ENCODE measurements at regions not wholly inside any gene's neighbourhood (a gene's known extent, or its start where the extent isn't known, plus 50 kb on each side); places are given as distances from the start of the nearest gene placed in this dataset.

- H3K4me3 Mint-ChIP-seq, result no peak overlapping the region
- Histone ChIP-seq H3K27ac (ENCODE audit: low read length) (no peak overlapping the region), H3K36me3 (ENCODE audit: control insufficient read depth in 2 of 2, extremely low read depth in 1 of 2, insufficient read depth in 1 of 2, low read length in 1 of 2) (no peaks in the 10 kb centered on the region), H3K9me3 (no peaks in the 10 kb centered on the region), H3K4me3 (ENCODE audit: control insufficient read depth in 1 of 2, extremely low read depth in 1 of 2, low read length in 1 of 2) (no peak overlapping the region), H3K4me1 (ENCODE audit: control insufficient read depth in 1 of 2, extremely low read depth in 1 of 2, insufficient read depth in 2 of 2, low read length in 2 of 2) (no peaks in the 10 kb centered on the region), H3K27me3 (replicated peaks in 1 of 2; ENCODE audit: control insufficient read depth in 2 of 2, extremely low read depth in 1 of 2, insufficient read depth in 2 of 2, low read length in 1 of 2) (peaks cover 0 to 7% of the 10 kb centered on the region in 2 experiments)
- ATAC-seq (replicated peaks in 1 of 4) (no peak), DNase-seq (no peak)
- H3K4me1 Mint-ChIP-seq, result no peaks in the 10 kb centered on the region
- no peaks in the 10 kb centered on the region for H3K36me3 Mint-ChIP-seq
- POLR2A ChIA-PET, result no interaction called here
- peaks cover 9 to 17% of the 10 kb centered on the region in 2 donors for H3K27me3 Mint-ChIP-seq
- peaks cover 0 to 5% (median 0%) of the 10 kb centered on the region in 3 donors for H3K9me3 Mint-ChIP-seq
- no peak overlapping the region for H3K27ac Mint-ChIP-seq
- 77% methylated on average over 6 of the region's 11 CpGs for WGBS (ENCODE audit: insufficient coverage)
- CTCF ChIA-PET, result no interaction called here
Observed at GRCh38 chr1:90494748-90495282, 222.3 kb downstream of the BARHL2 start.

- Histone ChIP-seq H3K36me3 (ENCODE audit: control insufficient read depth in 2 of 2, extremely low read depth in 1 of 2, insufficient read depth in 1 of 2, low read length in 1 of 2) (no peaks in the 10 kb centered on the region), H3K4me3 (ENCODE audit: control insufficient read depth in 1 of 2, extremely low read depth in 1 of 2, low read length in 1 of 2) (no peak overlapping the region), H3K27me3 (replicated peaks in 1 of 2; ENCODE audit: control insufficient read depth in 2 of 2, extremely low read depth in 1 of 2, insufficient read depth in 2 of 2, low read length in 1 of 2) (no peaks in the 10 kb centered on the region), H3K4me1 (ENCODE audit: control insufficient read depth in 1 of 2, extremely low read depth in 1 of 2, insufficient read depth in 2 of 2, low read length in 2 of 2) (no peaks in the 10 kb centered on the region), H3K27ac (ENCODE audit: low read length) (no peak overlapping the region), H3K9me3 (no peaks in the 10 kb centered on the region)
- ChIA-PET CTCF (no interaction called here), POLR2A (no interaction called here)
- DNase-seq (no peak), ATAC-seq (replicated peaks in 1 of 4) (no peak)
- Mint-ChIP-seq H3K4me3 (no peak overlapping the region), H3K27me3 (peaks cover 0 to 2% of the 10 kb centered on the region in 2 donors), H3K36me3 (no peaks in the 10 kb centered on the region), H3K27ac (no peak overlapping the region), H3K9me3 (no peaks in the 10 kb centered on the region), H3K4me1 (no peaks in the 10 kb centered on the region)
- 60% methylated on average over 1 of the region's 5 CpGs for WGBS (ENCODE audit: insufficient coverage)
Observed at GRCh38 chr1:90488451-90488850, 228.7 kb downstream of the BARHL2 start.

- Histone ChIP-seq H3K27ac (ENCODE audit: low read length) (no peak overlapping the region), H3K9me3 (no peaks in the 10 kb centered on the region), H3K4me1 (ENCODE audit: control insufficient read depth in 1 of 2, extremely low read depth in 1 of 2, insufficient read depth in 2 of 2, low read length in 2 of 2) (no peaks in the 10 kb centered on the region), H3K36me3 (ENCODE audit: control insufficient read depth in 2 of 2, extremely low read depth in 1 of 2, insufficient read depth in 1 of 2, low read length in 1 of 2) (no peaks in the 10 kb centered on the region), H3K4me3 (ENCODE audit: control insufficient read depth in 1 of 2, extremely low read depth in 1 of 2, low read length in 1 of 2) (no peak overlapping the region), H3K27me3 (replicated peaks in 1 of 2; ENCODE audit: control insufficient read depth in 2 of 2, extremely low read depth in 1 of 2, insufficient read depth in 2 of 2, low read length in 1 of 2) (no peaks in the 10 kb centered on the region)
- DNase-seq (no peak), ATAC-seq (replicated peaks in 1 of 4) (no peak)
- Mint-ChIP-seq H3K4me1 (no peaks in the 10 kb centered on the region), H3K36me3 (no peaks in the 10 kb centered on the region), H3K27me3 (no peaks in the 10 kb centered on the region), H3K27ac (no peak overlapping the region), H3K9me3 (no peaks in the 10 kb centered on the region), H3K4me3 (no peak overlapping the region)
- POLR2A ChIA-PET, result interaction anchor here in 1 of 2 donors (0.6 kb wide), 1 partner anchor 728 kb away, joined by 3 read pairs; no protein-coding TSS in a partner anchor
- WGBS (ENCODE audit: insufficient coverage), result no CpG with 5 or more reads among the region's 3 CpGs
- CTCF ChIA-PET, result no interaction called here
Observed at GRCh38 chr1:90486996-90487395, 230.1 kb downstream of the BARHL2 start.

- no peak overlapping the region for H3K4me3 Mint-ChIP-seq
- no peaks in the 10 kb centered on the region for H3K9me3 ChIP-seq
- WGBS (ENCODE audit: insufficient coverage), result no CpG with 5 or more reads among the region's 1 CpG
- CTCF ChIA-PET, result no interaction called here
- H3K4me3 ChIP-seq (ENCODE audit: control insufficient read depth in 1 of 2, extremely low read depth in 1 of 2, low read length in 1 of 2), result no peak overlapping the region
- no peak overlapping the region for H3K27ac ChIP-seq (ENCODE audit: low read length)
- H3K27me3 Mint-ChIP-seq, result no peaks in the 10 kb centered on the region
- DNase-seq (no peak), ATAC-seq (replicated peaks in 1 of 4) (no peak)
- no peak overlapping the region for H3K27ac Mint-ChIP-seq
- no peaks in the 10 kb centered on the region for H3K36me3 ChIP-seq (ENCODE audit: control insufficient read depth in 2 of 2, extremely low read depth in 1 of 2, insufficient read depth in 1 of 2, low read length in 1 of 2)
- POLR2A ChIA-PET, result interaction anchor here (0.6 kb wide), 2 partner anchors 11 to 727 kb away, joined by 3 read pairs; no protein-coding TSS in a partner anchor
- H3K36me3 Mint-ChIP-seq, result no peaks in the 10 kb centered on the region
- no peaks in the 10 kb centered on the region for H3K27me3 ChIP-seq (replicated peaks in 1 of 2; ENCODE audit: control insufficient read depth in 2 of 2, extremely low read depth in 1 of 2, insufficient read depth in 2 of 2, low read length in 1 of 2)
- H3K4me1 ChIP-seq (ENCODE audit: control insufficient read depth in 1 of 2, extremely low read depth in 1 of 2, insufficient read depth in 2 of 2, low read length in 2 of 2), result no peaks in the 10 kb centered on the region
- H3K9me3 Mint-ChIP-seq, result no peaks in the 10 kb centered on the region
- H3K4me1 Mint-ChIP-seq, result no peaks in the 10 kb centered on the region
Observed at GRCh38 chr1:90486134-90486824, 230.8 kb downstream of the BARHL2 start.

- no peak for DNase-seq
- no CpG with 5 or more reads among the region's 1 CpG for WGBS (ENCODE audit: insufficient coverage)
- Mint-ChIP-seq H3K4me3 (no peak overlapping the region), H3K4me1 (no peaks in the 10 kb centered on the region), H3K9me3 (no peaks in the 10 kb centered on the region), H3K36me3 (no peaks in the 10 kb centered on the region), H3K27me3 (no peaks in the 10 kb centered on the region), H3K27ac (no peak overlapping the region)
- Histone ChIP-seq H3K4me3 (ENCODE audit: control insufficient read depth in 1 of 2, extremely low read depth in 1 of 2, low read length in 1 of 2) (no peak overlapping the region), H3K27me3 (replicated peaks in 1 of 2; ENCODE audit: control insufficient read depth in 2 of 2, extremely low read depth in 1 of 2, insufficient read depth in 2 of 2, low read length in 1 of 2) (peaks cover 0 to 3% of the 10 kb centered on the region in 2 experiments), H3K36me3 (ENCODE audit: control insufficient read depth in 2 of 2, extremely low read depth in 1 of 2, insufficient read depth in 1 of 2, low read length in 1 of 2) (no peaks in the 10 kb centered on the region), H3K4me1 (ENCODE audit: control insufficient read depth in 1 of 2, extremely low read depth in 1 of 2, insufficient read depth in 2 of 2, low read length in 2 of 2) (no peaks in the 10 kb centered on the region), H3K27ac (ENCODE audit: low read length) (no peak overlapping the region), H3K9me3 (no peaks in the 10 kb centered on the region)
- POLR2A ChIA-PET, result no interaction called here
- no peak for ATAC-seq (replicated peaks in 1 of 4)
- CTCF ChIA-PET, result no interaction called here
Observed at GRCh38 chr1:90480271-90480835, 236.7 kb downstream of the BARHL2 start.

GRCh38 chr1:90476994-90477393 lies 240.1 kb downstream of the BARHL2 start:
- peaks cover 0 to 3% of the 10 kb centered on the region in 2 experiments for H3K27me3 ChIP-seq (replicated peaks in 1 of 2; ENCODE audit: control insufficient read depth in 2 of 2, extremely low read depth in 1 of 2, insufficient read depth in 2 of 2, low read length in 1 of 2)
- no peaks in the 10 kb centered on the region for H3K27me3 Mint-ChIP-seq
- no peak overlapping the region for H3K4me3 ChIP-seq (ENCODE audit: control insufficient read depth in 1 of 2, extremely low read depth in 1 of 2, low read length in 1 of 2)
- ATAC-seq (replicated peaks in 1 of 4) (no peak), DNase-seq (no peak)
- ChIA-PET POLR2A (interaction anchor here in 1 of 2 donors (0.6 kb wide), 1 partner anchor 512 kb away, joined by 3 read pairs; no protein-coding TSS in a partner anchor), CTCF (no interaction called here)
- no peaks in the 10 kb centered on the region for H3K9me3 Mint-ChIP-seq
- H3K4me3 Mint-ChIP-seq, result no peak overlapping the region
- H3K9me3 ChIP-seq, result no peaks in the 10 kb centered on the region
- no peaks in the 10 kb centered on the region for H3K36me3 Mint-ChIP-seq
- H3K4me1 ChIP-seq (ENCODE audit: control insufficient read depth in 1 of 2, extremely low read depth in 1 of 2, insufficient read depth in 2 of 2, low read length in 2 of 2), result no peaks in the 10 kb centered on the region
- no peaks in the 10 kb centered on the region for H3K4me1 Mint-ChIP-seq
- H3K27ac Mint-ChIP-seq, result no peak overlapping the region
- no peak overlapping the region for H3K27ac ChIP-seq (ENCODE audit: low read length)
- 93% methylated on average over 2 of the region's 3 CpGs for WGBS (ENCODE audit: insufficient coverage)
- H3K36me3 ChIP-seq (ENCODE audit: control insufficient read depth in 2 of 2, extremely low read depth in 1 of 2, insufficient read depth in 1 of 2, low read length in 1 of 2), result no peaks in the 10 kb centered on the region

Measured in T-cell (primary cell).